HS-27A (cell line): ENCODE measurements at regions not wholly inside any gene's neighbourhood (a gene's known extent, or its start where the extent isn't known, plus 50 kb on each side); places are given as distances from the start of the nearest gene placed in this dataset.

Source experiments
- DNase-seq: peaks from one replicate; pipeline ENCODE4 v3.0.0-alpha.2; 2012; ENCODE audit warnings: low read depth, missing footprints

- no peak for DNase-seq
Observed at GRCh38 chr5:61622156-61622555, 290.1 kb downstream of the ZSWIM6 start.

- DNase-seq, result no peak
Observed at GRCh38 chr5:61623401-61624069, 291.5 kb downstream of the ZSWIM6 start.

GRCh38 chr5:61624553-61625136, 292.6 kb downstream of the ZSWIM6 start:
- DNase-seq, result no peak

DNA sequence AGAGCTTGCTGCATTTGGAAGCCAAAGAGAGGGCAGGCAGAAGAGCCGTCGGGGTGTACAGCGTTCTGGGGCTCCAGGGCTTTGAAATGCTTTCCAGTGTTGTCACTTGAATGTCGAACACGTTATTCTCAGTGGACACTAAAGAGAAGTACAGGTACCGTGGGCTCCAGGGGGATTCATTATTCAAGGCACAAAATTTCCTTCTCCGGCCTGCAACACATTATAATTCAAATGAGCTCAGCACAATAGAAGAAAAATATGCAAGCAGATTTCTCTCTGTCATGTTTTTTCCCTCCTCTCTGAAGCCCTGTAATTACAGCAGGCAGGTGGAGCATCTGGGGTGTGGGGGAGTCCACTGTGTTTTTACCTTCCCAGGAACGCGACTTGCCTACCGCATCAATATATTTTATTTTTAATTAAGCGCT, 293.1 kb downstream of the ZSWIM6 start:
- DNase-seq, result no peak

DNA sequence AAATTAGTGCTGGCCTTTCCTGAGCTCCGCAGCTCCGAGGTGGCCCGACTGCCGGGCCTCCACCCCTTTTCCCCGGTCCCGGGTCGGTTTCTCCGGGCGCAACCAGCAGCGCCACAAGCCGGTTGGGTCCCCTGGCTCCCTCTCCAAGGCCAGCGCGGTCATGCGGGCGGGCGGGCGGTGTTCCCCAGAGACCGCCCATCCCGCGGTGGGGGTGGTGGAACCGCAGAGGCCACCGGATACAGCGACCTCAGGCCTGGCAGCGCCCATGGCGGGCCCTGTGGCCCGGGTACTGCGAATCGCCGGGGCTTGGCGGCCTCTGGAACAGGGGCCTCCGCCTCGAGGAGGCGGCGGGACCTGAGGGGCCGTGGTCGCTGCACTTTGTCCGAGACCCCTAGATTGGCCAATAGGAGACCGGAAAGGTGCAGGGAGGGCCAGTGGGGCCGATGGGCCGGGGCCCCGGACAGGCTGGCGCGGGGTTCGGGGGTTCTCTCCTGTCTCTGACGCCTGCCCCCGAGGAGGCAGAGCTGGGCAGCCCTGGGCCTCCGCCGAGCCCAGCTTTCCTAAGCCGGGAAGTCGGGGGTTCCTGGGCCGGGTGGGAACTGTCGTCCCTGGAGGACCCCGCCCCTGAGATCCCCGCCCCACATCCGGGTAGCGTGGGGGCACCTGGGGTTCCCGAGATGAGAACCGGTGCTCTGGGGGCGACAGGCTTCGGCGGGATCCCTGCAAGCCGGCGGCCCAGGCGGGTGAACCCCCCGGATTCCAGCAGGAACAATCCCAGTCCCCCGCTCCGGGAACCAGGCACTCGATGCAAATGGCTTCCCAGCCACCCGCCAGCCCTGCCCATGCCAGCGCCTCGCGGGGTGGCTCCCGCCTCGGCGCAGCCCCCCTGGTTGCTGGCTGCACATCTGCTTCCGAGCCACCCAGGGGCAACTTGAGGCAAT, 293.9 kb downstream of the ZSWIM6 start:
- no peak for DNase-seq

GRCh38 chr5:61626639-61627282, 294.7 kb downstream of the ZSWIM6 start:
- DNase-seq, result no peak

DNA sequence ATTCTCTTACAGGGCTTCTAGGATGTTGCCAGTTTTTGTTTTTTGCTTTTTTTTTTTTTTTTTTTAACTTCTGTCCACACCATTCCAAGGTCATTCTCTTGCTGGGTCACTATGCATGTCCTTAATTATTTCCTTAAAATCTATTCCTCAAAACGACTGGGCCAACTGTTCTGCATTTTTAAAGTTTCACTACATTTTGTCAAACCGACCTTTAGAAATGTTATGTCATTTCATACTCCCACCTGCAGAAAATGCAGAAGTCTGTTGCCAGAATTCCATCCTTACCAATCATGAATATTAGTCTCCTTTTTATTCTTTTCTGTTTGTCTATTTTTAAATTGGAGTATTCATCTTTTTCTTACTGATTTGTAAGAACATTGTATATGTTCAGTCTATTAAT, 295.5 kb downstream of the ZSWIM6 start:
- no peak for DNase-seq

DNA sequence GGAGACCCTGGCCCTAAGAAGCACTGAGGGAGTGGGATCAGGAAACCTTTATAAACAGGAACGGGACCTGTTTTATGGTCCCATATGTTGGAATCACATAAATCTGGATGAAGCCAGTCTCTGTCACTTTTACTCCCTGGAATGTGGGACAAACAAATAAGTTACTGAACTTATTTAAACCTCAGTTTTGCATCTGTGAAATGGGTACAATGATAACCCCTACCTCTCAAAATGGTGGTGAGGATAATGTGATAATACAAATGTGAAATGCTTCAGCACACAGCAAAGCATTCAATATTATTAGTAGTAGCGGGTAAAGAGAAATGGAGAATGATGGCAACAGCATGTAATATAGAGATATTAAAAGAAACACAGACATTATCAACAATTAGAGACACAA, 298.9 kb downstream of the ZSWIM6 start:
- DNase-seq, result no peak

DNA sequence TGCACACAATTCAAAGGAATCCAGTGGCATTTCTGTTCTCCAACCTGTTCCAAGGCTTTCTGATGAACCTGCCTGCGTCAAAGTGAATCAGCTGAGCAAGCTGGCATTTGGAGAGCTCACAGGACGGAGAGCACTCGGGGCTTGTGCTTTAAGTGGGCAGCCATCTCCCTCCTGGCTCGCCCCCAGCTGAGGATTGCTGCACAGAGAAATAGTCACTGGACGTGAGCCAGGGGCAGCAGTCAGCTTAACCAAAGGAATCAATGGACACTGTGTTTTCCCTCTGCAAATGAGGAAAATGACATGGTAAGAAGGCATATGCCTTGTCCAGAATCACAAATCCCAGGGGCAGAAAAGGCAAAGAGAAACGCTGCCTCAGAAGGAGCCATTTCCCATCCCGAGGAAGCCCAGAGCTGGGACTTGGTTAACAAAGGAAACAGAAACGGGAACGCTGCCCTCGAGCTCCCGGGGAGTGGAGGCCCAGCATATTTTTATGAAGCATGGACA, 299.4 kb downstream of the ZSWIM6 start:
- no peak for DNase-seq

DNA sequence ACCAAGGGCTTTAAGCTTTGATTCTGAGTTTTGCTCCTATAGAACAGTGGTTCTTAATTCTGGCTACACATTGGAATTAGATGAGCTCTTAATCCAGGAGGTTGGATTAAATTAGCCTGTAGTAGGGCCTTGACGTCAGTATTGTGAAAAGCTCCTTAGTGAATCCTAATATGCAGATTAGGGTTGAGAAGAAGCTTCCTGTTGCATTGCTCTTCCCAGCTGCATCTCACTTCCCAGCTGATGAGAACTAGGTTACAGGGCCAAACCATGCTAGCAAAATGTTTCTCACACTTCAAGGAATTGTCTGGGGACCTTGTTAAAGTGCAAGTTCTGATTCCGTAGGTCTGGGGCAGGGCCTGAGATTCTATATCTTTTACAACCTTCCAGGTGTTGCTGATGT, 300.0 kb downstream of the ZSWIM6 start:
- no peak for DNase-seq

DNA sequence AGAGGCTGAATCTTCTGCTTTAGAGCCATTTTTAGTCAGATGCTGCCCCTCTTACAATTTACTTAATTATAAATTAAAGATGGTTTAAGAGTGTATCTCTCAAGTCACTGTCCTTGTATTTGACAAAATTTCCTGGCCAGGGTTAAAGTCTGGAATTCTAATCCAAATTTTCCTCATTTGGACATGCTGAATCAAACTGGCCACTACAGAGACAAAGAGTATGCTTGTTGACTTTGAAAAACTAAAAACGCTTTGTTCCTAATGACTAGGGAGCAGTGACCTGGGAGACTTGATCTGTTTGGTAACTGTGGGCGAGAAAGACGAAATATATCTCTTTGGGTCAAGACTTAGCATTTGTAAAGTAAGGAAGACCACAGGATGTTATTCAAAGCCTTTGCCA, 303.2 kb downstream of the ZSWIM6 start:
- DNase-seq, result no peak

DNA sequence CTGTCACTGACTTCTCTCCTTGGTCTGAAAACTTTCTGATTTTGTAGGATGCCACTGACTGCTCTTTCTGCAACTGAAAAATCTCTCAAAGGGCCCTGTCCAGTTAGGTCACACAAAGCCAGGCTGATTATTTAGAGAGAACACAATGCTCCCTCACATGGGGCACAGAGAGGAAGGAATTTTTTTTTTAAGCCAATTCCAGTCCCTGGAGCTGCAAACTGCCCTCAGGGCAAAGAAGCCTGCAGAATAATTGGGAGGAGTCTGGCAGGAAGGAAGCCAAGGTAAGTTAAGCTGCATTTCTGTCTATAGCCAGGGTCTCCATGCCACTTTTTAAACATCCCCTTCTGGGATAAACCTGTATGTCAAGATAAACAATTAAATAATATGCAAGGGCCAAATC, 305.5 kb downstream of the ZSWIM6 start:
- no peak for DNase-seq

DNA sequence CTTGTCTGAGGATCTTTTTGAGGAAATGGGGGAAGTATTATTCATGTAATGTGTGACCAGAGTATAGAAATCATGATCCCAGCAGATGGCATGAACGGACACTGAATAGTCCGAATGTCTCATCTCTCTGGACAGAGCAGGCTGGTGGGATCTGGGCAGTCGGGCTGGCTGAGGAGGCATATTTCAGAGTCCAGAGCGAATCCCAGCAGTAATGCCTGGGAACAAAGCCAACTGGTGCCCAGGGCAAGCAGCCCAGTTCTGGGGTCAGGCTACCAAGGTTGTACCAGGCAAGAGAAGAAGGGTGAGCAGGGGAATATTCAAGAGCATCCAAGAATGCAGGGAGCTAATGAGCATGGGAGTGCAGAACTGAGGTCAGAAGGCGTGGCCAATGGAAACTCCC, 306.4 kb downstream of the ZSWIM6 start:
- no peak for DNase-seq

GRCh38 chr5:61640179-61641021, 308.3 kb downstream of the ZSWIM6 start:
- DNase-seq, result no peak

DNA sequence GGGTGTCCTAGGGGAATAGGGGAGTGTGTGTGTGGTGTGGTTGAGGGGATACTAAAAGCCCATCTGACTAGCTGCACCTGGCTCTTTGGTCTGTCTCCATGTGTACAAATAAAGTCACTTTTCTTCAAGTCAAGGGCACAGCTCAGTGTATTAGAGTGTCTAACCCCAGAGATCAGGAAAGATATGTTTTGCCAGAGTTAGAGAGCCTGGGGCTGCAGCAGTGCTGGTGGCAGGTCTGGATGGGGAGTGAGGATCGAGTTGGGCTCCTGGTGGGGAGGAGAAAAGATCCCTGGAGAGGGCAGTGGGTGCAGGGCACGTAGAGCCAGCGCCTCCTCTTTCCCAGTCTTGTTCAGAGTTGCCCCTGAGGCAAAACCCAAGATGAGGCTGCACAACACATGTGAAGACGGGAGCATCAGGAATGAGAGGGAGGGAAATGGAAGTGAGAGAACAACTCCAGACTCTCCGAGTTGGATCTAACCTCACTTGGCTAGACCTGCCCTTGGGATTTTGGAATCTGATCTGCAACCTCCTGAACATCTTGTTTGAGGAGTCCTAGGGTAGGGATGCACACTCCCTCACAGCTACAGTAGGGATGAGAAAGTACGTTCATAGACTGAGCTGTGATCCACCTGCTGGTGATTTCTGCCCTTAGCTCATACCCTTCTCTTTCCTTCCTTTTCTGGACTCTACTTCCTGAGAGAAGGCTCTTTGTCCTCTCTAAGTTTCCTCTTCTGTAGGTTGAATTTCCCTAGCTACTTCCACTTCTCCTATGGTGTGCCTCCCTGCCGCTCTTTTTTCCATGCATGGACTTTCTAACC, 309.9 kb downstream of the ZSWIM6 start:
- DNase-seq, result no peak

DNA sequence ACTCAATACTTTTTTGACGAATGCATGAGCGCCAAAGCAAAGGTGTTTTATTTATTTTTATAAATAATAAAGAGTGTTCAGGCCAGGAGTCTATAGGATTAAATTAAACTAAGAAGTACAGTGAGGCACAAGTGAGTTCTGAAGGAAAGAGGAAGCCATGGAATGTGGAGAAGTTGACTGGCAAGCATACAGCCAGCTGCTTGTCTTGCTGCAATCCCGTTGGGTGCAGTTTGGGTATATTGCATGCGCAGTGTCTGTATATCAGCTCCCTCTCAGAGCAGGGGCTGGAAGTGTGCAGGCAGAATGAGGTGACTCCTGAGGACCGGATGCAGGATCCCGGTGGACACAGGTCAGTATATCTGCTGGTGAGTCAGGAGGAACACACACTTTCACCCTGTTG, 315.6 kb downstream of the ZSWIM6 start:
- DNase-seq, result no peak

DNA sequence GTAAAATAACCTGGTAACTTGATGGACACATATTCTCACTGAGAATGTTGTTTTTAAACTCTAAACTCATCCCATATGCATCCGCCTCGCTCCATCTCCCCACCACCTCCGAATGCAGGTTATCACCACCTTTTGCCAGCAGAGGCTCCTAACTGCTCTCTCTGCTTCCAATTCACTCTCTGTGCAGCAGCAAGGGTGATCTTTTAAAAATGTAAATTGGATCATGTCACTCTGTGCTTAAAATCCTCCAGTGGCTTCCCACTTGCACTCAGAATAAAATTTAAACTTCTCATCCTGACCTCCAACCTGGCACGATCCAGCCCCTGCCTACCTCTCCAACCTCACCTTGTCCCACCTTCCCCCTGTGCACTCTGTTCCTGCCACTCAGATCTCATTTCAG, 317.2 kb downstream of the ZSWIM6 start:
- DNase-seq, result no peak

GRCh38 chr5:61649971-61650370, 317.9 kb downstream of the ZSWIM6 start:
- DNase-seq, result no peak

DNA sequence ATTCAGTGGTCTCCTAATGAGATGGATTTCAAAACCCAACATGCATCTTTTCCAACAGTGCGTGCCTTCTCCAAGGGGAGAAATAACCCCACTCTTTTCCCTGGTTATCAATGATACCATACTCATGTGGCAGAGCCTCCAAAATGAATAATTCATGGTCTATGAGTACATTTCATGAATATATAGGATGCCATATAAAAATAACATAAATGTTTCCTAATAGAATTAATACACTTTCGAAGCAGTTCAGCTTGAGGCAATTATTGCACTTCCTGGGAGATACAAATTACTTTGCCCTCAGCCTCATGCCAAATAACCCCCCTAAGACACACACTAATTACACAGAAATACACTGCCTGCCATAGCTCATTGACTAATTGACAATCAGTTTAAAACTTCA, 318.6 kb downstream of the ZSWIM6 start:
- DNase-seq, result no peak

DNA sequence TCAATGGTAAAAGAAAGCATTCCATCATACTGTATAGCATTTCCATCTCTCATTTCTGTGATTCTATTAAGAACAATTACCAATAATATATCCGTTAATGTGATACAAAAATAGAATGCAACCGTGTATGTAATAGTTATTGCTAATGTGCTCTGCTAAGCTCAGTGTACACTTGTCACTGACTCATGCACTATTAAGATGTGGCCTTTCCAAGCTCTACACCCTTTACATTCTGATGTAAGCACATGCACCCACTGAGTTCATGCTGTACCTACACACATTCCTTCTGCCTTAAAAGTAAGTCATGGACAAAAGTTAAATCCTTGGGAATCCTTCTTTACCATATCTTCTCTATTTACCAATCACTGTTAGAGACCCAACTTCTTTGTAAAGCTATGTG, 319.1 kb downstream of the ZSWIM6 start:
- DNase-seq, result no peak

- no peak for DNase-seq
Observed at GRCh38 chr5:61652916-61653315, 320.9 kb downstream of the ZSWIM6 start.
